HG03342 (cell line): ENCODE measurements at regions not wholly inside any gene's neighbourhood (a gene's known extent, or its start where the extent isn't known, plus 50 kb on each side); places are given as distances from the start of the nearest gene placed in this dataset.

Experiments
- ATAC-seq: cut with Tn5 transposase; IDR thresholded peaks from one replicate; pipeline ENCODE4 v1.9.1; 2021; ENCODE audit warnings: mild to moderate bottlenecking, moderate library complexity; ENCODE audit not compliant: unreplicated experiment

- no peak for ATAC-seq
Measured at GRCh38 chr16:51374790-51375189, 223.7 kb upstream of the SALL1 start.

GRCh38 chr16:51374346-51374745 lies 223.3 kb upstream of the SALL1 start:
- no peak for ATAC-seq

DNA sequence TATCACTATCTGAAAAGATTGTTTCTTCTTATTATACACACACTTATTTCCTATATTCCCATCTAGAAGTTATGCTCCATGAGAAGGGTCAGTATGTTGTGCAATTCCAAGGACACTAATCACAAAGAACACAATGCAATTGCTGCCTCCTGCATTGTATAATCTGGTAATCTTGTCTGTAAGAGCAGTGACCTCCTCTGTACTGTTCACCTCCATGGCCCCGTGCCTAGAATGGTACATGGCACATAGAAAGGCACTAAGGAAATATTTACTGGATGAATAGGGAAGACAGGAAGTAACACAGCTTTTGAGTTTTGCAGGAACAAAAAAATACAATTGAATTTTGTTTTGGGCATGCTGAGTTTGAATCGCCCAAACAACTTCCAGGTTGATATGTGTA lies 214.6 kb upstream of the SALL1 start:
- no peak for ATAC-seq

GRCh38 chr16:51359141-51359955 lies 208.3 kb upstream of the SALL1 start:
- no peak for ATAC-seq

- ATAC-seq: no peak
Measured at GRCh38 chr16:51357839-51358238, 206.8 kb upstream of the SALL1 start.

DNA sequence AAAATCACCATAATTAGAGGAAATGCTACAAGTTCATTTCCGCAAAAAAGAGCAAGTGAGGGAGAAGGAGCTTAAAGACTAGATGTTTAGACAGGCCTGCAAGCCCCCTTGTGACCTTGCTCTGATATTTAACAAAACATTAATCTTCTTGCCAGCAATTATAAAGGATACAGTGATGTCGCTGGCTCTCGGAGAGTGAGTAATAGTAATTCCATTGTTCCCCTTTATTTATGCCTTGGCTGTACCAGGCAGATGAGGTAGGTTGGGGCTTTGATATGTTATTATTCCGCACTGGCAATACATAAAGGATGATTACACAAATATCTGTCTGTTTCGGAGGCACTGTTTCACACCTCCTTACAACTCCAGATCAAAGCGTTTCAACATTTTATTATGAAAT lies 204.8 kb upstream of the SALL1 start:
- ATAC-seq: no peak

GRCh38 chr16:51355195-51355594 lies 204.1 kb upstream of the SALL1 start:
- no peak for ATAC-seq

- no peak for ATAC-seq
Measured at GRCh38 chr16:51353055-51353454, 202.0 kb upstream of the SALL1 start.

GRCh38 chr16:51349626-51350025 lies 198.6 kb upstream of the SALL1 start:
- no peak for ATAC-seq

- no peak for ATAC-seq
Measured at GRCh38 chr16:51343411-51343810, 192.3 kb upstream of the SALL1 start.

DNA sequence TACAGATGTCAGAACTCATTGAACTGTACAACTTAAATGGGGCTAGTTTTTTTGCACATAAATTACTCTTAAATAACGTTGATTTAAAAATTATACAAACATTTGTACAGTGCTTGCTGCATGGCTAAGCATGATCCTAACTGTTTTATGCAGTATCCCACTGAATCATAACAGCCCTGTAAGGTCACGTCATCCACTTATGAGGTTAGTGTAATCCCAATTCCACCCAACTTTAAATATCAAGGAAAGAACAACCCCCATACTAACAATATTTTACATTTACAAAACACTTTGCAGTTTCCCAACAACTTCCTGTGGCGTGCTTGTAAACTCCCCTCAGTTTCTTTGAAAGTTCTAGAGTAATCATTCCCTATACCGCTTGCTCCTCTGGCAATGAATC lies 190.1 kb upstream of the SALL1 start:
- ATAC-seq: no peak

GRCh38 chr16:51337662-51338061 lies 186.6 kb upstream of the SALL1 start:
- no peak for ATAC-seq

GRCh38 chr16:51328733-51329132 lies 177.7 kb upstream of the SALL1 start:
- no peak for ATAC-seq

DNA sequence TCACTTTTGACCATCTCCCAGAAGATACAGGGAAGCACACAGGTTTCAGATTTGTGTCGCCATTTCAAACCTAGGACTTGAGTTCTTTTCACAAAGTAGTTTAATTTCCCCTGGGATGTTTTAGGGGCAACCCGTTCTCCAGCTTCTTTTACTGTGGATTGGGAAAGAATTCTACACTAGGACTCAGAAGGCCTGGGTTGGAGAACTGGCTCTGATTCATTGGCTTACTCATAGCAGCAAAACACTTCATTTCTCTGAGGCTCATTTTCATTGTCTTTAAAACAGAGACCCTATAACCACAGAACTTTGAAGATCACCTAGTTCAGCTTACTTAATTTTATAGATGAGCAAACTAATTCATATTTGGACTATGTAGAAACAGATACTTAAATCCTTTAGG lies 175.9 kb upstream of the SALL1 start:
- no peak for ATAC-seq

- ATAC-seq: no peak
Measured at GRCh38 chr16:51326131-51326856, 175.2 kb upstream of the SALL1 start.

- no peak for ATAC-seq
Measured at GRCh38 chr16:51321251-51321650, 170.2 kb upstream of the SALL1 start.

- no peak for ATAC-seq
Measured at GRCh38 chr16:51317575-51317974, 166.5 kb upstream of the SALL1 start.

DNA sequence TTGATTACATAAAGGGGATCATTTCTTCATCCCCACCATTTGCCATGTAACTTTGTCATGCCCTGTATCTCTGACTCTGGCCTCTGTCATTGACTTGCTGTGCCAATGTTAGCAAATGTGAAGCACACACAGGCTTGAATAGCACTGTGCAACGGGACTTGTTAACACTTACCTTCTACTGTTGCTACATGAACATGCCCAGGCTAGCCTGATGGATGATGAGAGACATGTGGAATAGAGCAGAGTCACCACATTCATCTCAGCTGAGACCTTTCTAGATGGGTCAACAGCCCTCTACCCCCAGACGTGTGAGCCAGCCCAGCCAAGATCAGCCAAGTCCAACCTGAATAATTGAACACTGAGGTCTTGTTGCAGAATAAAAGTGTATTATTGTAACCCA lies 162.1 kb upstream of the SALL1 start:
- ATAC-seq: no peak

DNA sequence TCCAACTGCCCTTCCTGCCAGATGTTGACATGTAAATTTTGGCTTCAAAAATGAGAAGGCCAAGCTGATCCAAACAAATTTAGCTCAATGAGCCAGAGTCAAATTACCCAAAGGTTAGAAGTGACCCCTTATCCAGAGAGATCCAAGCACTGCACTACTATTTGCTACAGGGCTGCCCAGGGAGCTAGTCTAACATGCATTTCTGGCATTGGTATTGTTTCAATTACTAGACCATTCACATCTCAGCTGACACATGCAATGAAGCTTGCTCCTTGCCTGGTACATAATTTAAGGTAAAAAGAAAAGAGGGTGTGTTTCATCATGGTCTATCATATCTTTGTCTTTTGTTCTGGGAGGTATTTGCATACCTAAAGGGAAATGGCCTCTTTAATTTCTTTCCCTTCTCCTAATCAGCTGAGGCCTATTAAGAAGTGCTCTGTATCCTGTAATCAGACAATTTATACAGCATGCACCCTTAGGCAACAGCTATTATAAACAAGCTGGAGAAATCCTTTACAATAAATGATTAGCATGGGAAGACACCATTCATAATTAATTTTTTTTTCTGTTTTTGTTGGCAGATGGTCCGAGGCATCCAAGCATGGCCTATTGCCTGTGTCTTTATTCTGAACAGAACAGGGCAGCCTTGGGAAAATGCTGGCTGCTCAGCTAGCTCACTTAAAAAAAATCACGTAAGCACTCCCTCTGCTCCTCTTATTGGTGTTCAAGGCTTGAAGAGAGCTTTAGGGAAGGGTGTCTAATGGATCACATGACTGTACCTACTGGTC lies 161.5 kb upstream of the SALL1 start:
- ATAC-seq: no peak

DNA sequence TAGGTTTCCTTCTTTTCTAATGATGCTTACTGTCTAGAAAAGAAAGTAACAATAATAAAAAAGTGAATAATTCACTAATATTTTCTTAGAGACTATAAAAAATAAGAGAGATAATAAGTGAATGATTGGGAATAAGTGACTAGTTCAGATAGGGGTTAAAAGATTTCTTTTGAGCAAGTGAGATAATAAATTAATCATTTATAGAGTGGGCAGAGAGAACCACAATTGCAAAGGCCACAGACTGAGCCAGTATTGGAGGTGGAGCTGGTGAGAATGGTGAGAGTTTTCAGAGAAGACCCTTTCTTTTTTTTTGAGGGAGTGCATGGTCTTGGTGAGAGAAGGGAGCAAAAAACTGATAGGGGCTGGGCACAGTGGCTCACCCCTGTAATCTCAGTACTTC lies 159.1 kb upstream of the SALL1 start:
- ATAC-seq: no peak

- no peak for ATAC-seq
Measured at GRCh38 chr16:51306886-51307595, 156.0 kb upstream of the SALL1 start.
